ENCODE measurements at regions not wholly inside any gene's neighbourhood (a gene's known extent, or its start where the extent isn't known, plus 50 kb on each side); places are given as distances from the start of the nearest gene placed in this dataset.

- H3K36me3 Mint-ChIP-seq (ENCODE audit: low read depth), result no peaks in the 10 kb centered on the region
- H3K4me1 Mint-ChIP-seq, result peaks cover 3% of the 10 kb centered on the region
- Histone ChIP-seq H3K36me3 (ENCODE audit: control insufficient read depth, insufficient read depth, low read length) (no peaks in the 10 kb centered on the region), H3K4me3 (ENCODE audit: low read length) (no peak overlapping the region), H3K27me3 (ENCODE audit: control insufficient read depth, insufficient read depth, low read length, poor library complexity, severe bottlenecking) (no peaks in the 10 kb centered on the region), H3K9me3 (ENCODE audit: control insufficient read depth, low read length) (peaks cover 74% of the 10 kb centered on the region), H3K9ac (ENCODE audit: extremely low read depth, low read length, poor library complexity, severe bottlenecking) (no peak overlapping the region), H3K27ac (ENCODE audit: low read depth, low read length) (no peak overlapping the region), H3K4me1 (ENCODE audit: control insufficient read depth, insufficient read depth, low read length) (no peaks in the 10 kb centered on the region)
- H3K4me3 Mint-ChIP-seq, result no peak overlapping the region
- H3K27me3 Mint-ChIP-seq (ENCODE audit: insufficient read depth), result no peaks in the 10 kb centered on the region
- peaks cover 2% of the 10 kb centered on the region for H3K9me3 Mint-ChIP-seq
- DNase-seq, result no peak
- H3K27ac Mint-ChIP-seq, result no peak overlapping the region
- 71 to 80% methylated on average over 4 to 7 of the region's 7 CpGs for WGBS, 2 experiments (ENCODE audit: insufficient coverage in 1 of 2, insufficient read length in 1 of 2)
- no peak for TF ChIP-seq CTCF (conservative IDR thresholded peaks at IDR 0.05)
These were observed 267.0 kb downstream of the CHL1 start for GRCh38 chr3:463252-464192.

GRCh38 chr3:464255-464654 is 267.7 kb downstream of the CHL1 start:
- H3K9me3 Mint-ChIP-seq, result peaks cover 2% of the 10 kb centered on the region
- no peaks in the 10 kb centered on the region for H3K36me3 Mint-ChIP-seq (ENCODE audit: low read depth)
- no peak overlapping the region for H3K27ac Mint-ChIP-seq
- no peak for TF ChIP-seq CTCF (conservative IDR thresholded peaks at IDR 0.05)
- Histone ChIP-seq H3K36me3 (ENCODE audit: control insufficient read depth, insufficient read depth, low read length) (no peaks in the 10 kb centered on the region), H3K4me1 (ENCODE audit: control insufficient read depth, insufficient read depth, low read length) (no peaks in the 10 kb centered on the region), H3K27me3 (ENCODE audit: control insufficient read depth, insufficient read depth, low read length, poor library complexity, severe bottlenecking) (no peaks in the 10 kb centered on the region), H3K27ac (ENCODE audit: low read depth, low read length) (no peak overlapping the region), H3K9ac (ENCODE audit: extremely low read depth, low read length, poor library complexity, severe bottlenecking) (no peak overlapping the region), H3K4me3 (ENCODE audit: low read length) (no peak overlapping the region), H3K9me3 (ENCODE audit: control insufficient read depth, low read length) (peaks cover 74% of the 10 kb centered on the region)
- peaks cover 1% of the 10 kb centered on the region for H3K4me1 Mint-ChIP-seq
- no peak for DNase-seq
- 83 to 90% methylated on average over 2 to 3 of the region's 3 CpGs for WGBS, 2 experiments (ENCODE audit: insufficient coverage in 1 of 2, insufficient read length in 1 of 2)
- H3K27me3 Mint-ChIP-seq (ENCODE audit: insufficient read depth), result no peaks in the 10 kb centered on the region
- H3K4me3 Mint-ChIP-seq, result no peak overlapping the region

GRCh38 chr3:468172-468571 is 271.6 kb downstream of the CHL1 start:
- H3K27ac Mint-ChIP-seq, result no peak overlapping the region
- peak; percentile 88 for TF ChIP-seq CTCF (conservative IDR thresholded peaks at IDR 0.05)
- Histone ChIP-seq H3K27ac (ENCODE audit: low read depth, low read length) (no peak overlapping the region), H3K9me3 (ENCODE audit: control insufficient read depth, low read length) (peaks cover 75% of the 10 kb centered on the region), H3K27me3 (ENCODE audit: control insufficient read depth, insufficient read depth, low read length, poor library complexity, severe bottlenecking) (no peaks in the 10 kb centered on the region), H3K4me1 (ENCODE audit: control insufficient read depth, insufficient read depth, low read length) (no peaks in the 10 kb centered on the region), H3K9ac (ENCODE audit: extremely low read depth, low read length, poor library complexity, severe bottlenecking) (no peak overlapping the region), H3K36me3 (ENCODE audit: control insufficient read depth, insufficient read depth, low read length) (no peaks in the 10 kb centered on the region), H3K4me3 (ENCODE audit: low read length) (no peak overlapping the region)
- no peak overlapping the region for H3K4me3 Mint-ChIP-seq
- 20 to 49% methylated on average over 1 to 5 of the region's 5 CpGs for WGBS, 2 experiments (ENCODE audit: insufficient coverage in 1 of 2, insufficient read length in 1 of 2)
- H3K36me3 Mint-ChIP-seq (ENCODE audit: low read depth), result no peaks in the 10 kb centered on the region
- H3K4me1 Mint-ChIP-seq, result no peaks in the 10 kb centered on the region
- H3K27me3 Mint-ChIP-seq (ENCODE audit: insufficient read depth), result no peaks in the 10 kb centered on the region
- DNase-seq, result no peak
- H3K9me3 Mint-ChIP-seq, result peaks cover 17% of the 10 kb centered on the region
